ENCODE measurements at regions not wholly inside any gene's neighbourhood (a gene's known extent, or its start where the extent isn't known, plus 50 kb on each side); places are given as distances from the start of the nearest gene placed in this dataset.

GRCh38 chr4:152102436-152103000, 341.7 kb upstream of the GATB start:
- TF ChIP-seq TOX (CRISPR knock-in tag; IDR thresholded peaks at IDR 0.05; ENCODE audit: borderline replicate concordance) = no peak
- TF ChIP-seq ZNF8 (CRISPR knock-in tag; IDR thresholded peaks at IDR 0.05) = no peak
- TF ChIP-seq ZNF565 (CRISPR knock-in tag; conservative IDR thresholded peaks at IDR 0.05; ENCODE audit: low read depth) = no peak
- TF ChIP-seq POU6F1 (CRISPR knock-in tag; IDR thresholded peaks at IDR 0.05; ENCODE audit: borderline replicate concordance, low read depth) = no peak
- TF ChIP-seq TCF4 (CRISPR knock-in tag; IDR thresholded peaks at IDR 0.05; ENCODE audit: borderline replicate concordance) = no peak
- TF ChIP-seq OSR1 (CRISPR knock-in tag; IDR thresholded peaks at IDR 0.05) = no peak
- TF ChIP-seq SNAI2 (CRISPR knock-in tag; IDR thresholded peaks at IDR 0.05) = no peak
- TF ChIP-seq GLIS3 (CRISPR knock-in tag; IDR thresholded peaks at IDR 0.05) = no peak
- no peak for ATAC-seq

GRCh38 chr4:152101556-152102435, 341.0 kb upstream of the GATB start:
- no peak for ATAC-seq
- TF ChIP-seq TSHZ2 (CRISPR knock-in tag; IDR thresholded peaks at IDR 0.05) (no peak), ISL1 (CRISPR knock-in tag; IDR thresholded peaks at IDR 0.05) (no peak), ZNF70 (CRISPR knock-in tag; IDR thresholded peaks at IDR 0.05) (no peak), ESRRG (CRISPR knock-in tag; IDR thresholded peaks at IDR 0.05) (no peak), TOX (CRISPR knock-in tag; IDR thresholded peaks at IDR 0.05; ENCODE audit: borderline replicate concordance) (no peak), TCF4 (CRISPR knock-in tag; IDR thresholded peaks at IDR 0.05; ENCODE audit: borderline replicate concordance) (no peak), CSDC2 (CRISPR knock-in tag; IDR thresholded peaks at IDR 0.05) (no peak)

GRCh38 chr4:152100379-152101201, 339.8 kb upstream of the GATB start:
- ATAC-seq = no peak
- TF ChIP-seq SNAI2 (CRISPR knock-in tag; IDR thresholded peaks at IDR 0.05) (no peak), ISL1 (CRISPR knock-in tag; IDR thresholded peaks at IDR 0.05) (no peak), ZNF565 (CRISPR knock-in tag; conservative IDR thresholded peaks at IDR 0.05; ENCODE audit: low read depth) (no peak), POU6F1 (CRISPR knock-in tag; IDR thresholded peaks at IDR 0.05; ENCODE audit: borderline replicate concordance, low read depth) (no peak)

GRCh38 chr4:152099981-152100378, 339.2 kb upstream of the GATB start:
- no peak for ATAC-seq
- no peak for TF ChIP-seq GLIS3 (CRISPR knock-in tag; IDR thresholded peaks at IDR 0.05)
- no peak for TF ChIP-seq TOX (CRISPR knock-in tag; IDR thresholded peaks at IDR 0.05; ENCODE audit: borderline replicate concordance)
- TF ChIP-seq ESRRG (CRISPR knock-in tag; IDR thresholded peaks at IDR 0.05) = no peak
- TF ChIP-seq BACH2 (CRISPR knock-in tag; IDR thresholded peaks at IDR 0.05; ENCODE audit: borderline replicate concordance) = no peak
- TF ChIP-seq RARB (CRISPR knock-in tag; IDR thresholded peaks at IDR 0.05) = no peak
- no peak for TF ChIP-seq TSHZ2 (CRISPR knock-in tag; IDR thresholded peaks at IDR 0.05)
- no peak for TF ChIP-seq ZFP3 (CRISPR knock-in tag; IDR thresholded peaks at IDR 0.05)
- no peak for TF ChIP-seq CSRNP3 (CRISPR knock-in tag; IDR thresholded peaks at IDR 0.05)
- no peak for TF ChIP-seq SNAI2 (CRISPR knock-in tag; IDR thresholded peaks at IDR 0.05)
- no peak for TF ChIP-seq ISL1 (CRISPR knock-in tag; IDR thresholded peaks at IDR 0.05)
- TF ChIP-seq ZNF70 (CRISPR knock-in tag; IDR thresholded peaks at IDR 0.05) = no peak
- no peak for TF ChIP-seq POU6F1 (CRISPR knock-in tag; IDR thresholded peaks at IDR 0.05; ENCODE audit: borderline replicate concordance, low read depth)
